Activated B cell treated with CpG ODN at 0.5 μM for 24 hours (primary cell): ENCODE measurements at regions not wholly inside any gene's neighbourhood (a gene's known extent, or its start where the extent isn't known, plus 50 kb on each side); places are given as distances from the start of the nearest gene placed in this dataset.

ENCODE experiments used
- ATAC-seq: fragments of 200-7000 bp; cut with Tn5 transposase; one replicate; pipeline ENCODE4 v1.10.0; 2021; ENCODE audit warnings: low read depth, mild to moderate bottlenecking, moderate library complexity
- CTCF ChIA-PET: fragments of 350-600 bp; sonication (Branson Sonifier 250); formaldehyde crosslinking; loops from one replicate; lab custom pipeline; 2021; ENCODE audit warnings: antibody characterized with exemption; lab: Charles Lee
- POLR2A ChIA-PET: fragments of 350-600 bp; sonication (Branson Sonifier 250); formaldehyde crosslinking; loops from one replicate; lab custom pipeline; 2021; ENCODE audit warnings: antibody characterized with exemption; lab: Charles Lee
- DNase-seq: peaks from one replicate; pipeline ENCODE4 v3.0.0; 2022
- H3K27ac Mint-ChIP-seq: one replicate; pipeline ENCODE4 v1.8.0; 2020; ENCODE audit warnings: mixed read lengths
- H3K27me3 Mint-ChIP-seq: one replicate; pipeline ENCODE4 v1.8.0; 2021; ENCODE audit warnings: mixed read lengths
- H3K36me3 Mint-ChIP-seq: one replicate; pipeline ENCODE4 v1.8.0; 2021; ENCODE audit warnings: low read depth, mixed read lengths
- H3K4me1 Mint-ChIP-seq: one replicate; pipeline ENCODE4 v1.8.0; 2021; ENCODE audit warnings: mixed read lengths
- H3K4me3 Mint-ChIP-seq: one replicate; pipeline ENCODE4 v1.8.0; 2020; ENCODE audit warnings: mild to moderate bottlenecking, mixed read lengths
- H3K9me3 Mint-ChIP-seq: one replicate; pipeline ENCODE4 v1.8.0; 2020; ENCODE audit warnings: mixed read lengths
- intact Hi-C: fragments of 100-400 bp; cut with micrococcal nuclease; formaldehyde crosslinking; loops from one replicate; pipeline ENCODE4 v1.15.1; 2024
- TF ChIP-seq, protein P1 (sequence below): fragments of 200-600 bp; IDR thresholded peaks from one replicate; pipeline ENCODE4 v1.8.0; 2022; ENCODE audit warnings: antibody characterized with exemption, mild to moderate bottlenecking

- Mint-ChIP-seq H3K9me3 (no peaks in the 10 kb centered on the region), H3K27me3 (no peaks in the 10 kb centered on the region), H3K27ac (peak overlapping the region; percentile 98), H3K36me3 (no peaks in the 10 kb centered on the region), H3K4me1 (peaks cover 91% of the 10 kb centered on the region), H3K4me3 (peak overlapping the region; percentile 65)
- TF ChIP-seq, protein P1, sequence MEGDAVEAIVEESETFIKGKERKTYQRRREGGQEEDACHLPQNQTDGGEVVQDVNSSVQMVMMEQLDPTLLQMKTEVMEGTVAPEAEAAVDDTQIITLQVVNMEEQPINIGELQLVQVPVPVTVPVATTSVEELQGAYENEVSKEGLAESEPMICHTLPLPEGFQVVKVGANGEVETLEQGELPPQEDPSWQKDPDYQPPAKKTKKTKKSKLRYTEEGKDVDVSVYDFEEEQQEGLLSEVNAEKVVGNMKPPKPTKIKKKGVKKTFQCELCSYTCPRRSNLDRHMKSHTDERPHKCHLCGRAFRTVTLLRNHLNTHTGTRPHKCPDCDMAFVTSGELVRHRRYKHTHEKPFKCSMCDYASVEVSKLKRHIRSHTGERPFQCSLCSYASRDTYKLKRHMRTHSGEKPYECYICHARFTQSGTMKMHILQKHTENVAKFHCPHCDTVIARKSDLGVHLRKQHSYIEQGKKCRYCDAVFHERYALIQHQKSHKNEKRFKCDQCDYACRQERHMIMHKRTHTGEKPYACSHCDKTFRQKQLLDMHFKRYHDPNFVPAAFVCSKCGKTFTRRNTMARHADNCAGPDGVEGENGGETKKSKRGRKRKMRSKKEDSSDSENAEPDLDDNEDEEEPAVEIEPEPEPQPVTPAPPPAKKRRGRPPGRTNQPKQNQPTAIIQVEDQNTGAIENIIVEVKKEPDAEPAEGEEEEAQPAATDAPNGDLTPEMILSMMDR: no peak
- ATAC-seq: no peak
- CTCF ChIA-PET: interaction anchor here (1.6 to 8.1 kb wide), 10 partner anchors 9 to 105 kb away, joined by 9 to 205 read pairs (median 22); partner anchors contain the start of genes RSPH3 and TAGAP
- POLR2A ChIA-PET: interaction anchor here (0.6 to 20.1 kb wide), 14 partner anchors 10 to 398 kb away, joined by 3 to 1007 read pairs (median 14); partner anchors contain the start of genes RSPH3 and TAGAP
- no peak for DNase-seq
- intact Hi-C loops: loop anchor here (1.0 to 5.0 kb wide), 5 partner anchors 7 to 458 kb away; partner anchors contain the start of gene EZR
These were observed 60.9 kb upstream of the TAGAP start for GRCh38 chr6:159105716-159106115.

DNA sequence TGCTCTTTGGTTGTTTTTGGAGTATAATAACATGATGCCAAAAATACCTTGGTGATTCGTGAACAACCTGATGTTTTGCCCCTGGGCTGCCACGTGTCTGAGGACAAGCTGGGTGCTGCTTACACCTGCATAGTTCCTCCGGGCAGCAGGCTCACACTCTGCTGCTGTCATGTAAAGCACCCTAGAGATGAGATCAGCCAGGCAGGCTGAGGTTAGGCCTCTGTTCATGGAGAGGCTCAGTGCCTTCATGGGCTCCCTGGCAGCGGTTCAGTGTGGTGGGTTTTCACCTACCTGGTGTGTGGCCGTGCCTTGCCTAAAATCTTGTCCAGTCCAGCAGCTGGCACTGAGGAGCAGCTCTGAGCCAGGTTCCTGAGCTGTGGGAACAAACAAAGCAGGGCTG lies 60.1 kb upstream of the TAGAP start:
- ATAC-seq: peak; percentile 57
- H3K4me1 Mint-ChIP-seq: peaks cover 91% of the 10 kb centered on the region
- intact Hi-C loops: loop anchor here (1.0 to 5.0 kb wide), 7 partner anchors 29 to 458 kb away; partner anchors contain the start of gene EZR
- H3K27ac Mint-ChIP-seq: peak overlapping the region; percentile 98
- H3K9me3 Mint-ChIP-seq: no peaks in the 10 kb centered on the region
- peak overlapping the region; percentile 67 for H3K4me3 Mint-ChIP-seq
- no peaks in the 10 kb centered on the region for H3K36me3 Mint-ChIP-seq
- DNase-seq: peak; percentile 55
- no peaks in the 10 kb centered on the region for H3K27me3 Mint-ChIP-seq
- ChIA-PET CTCF (interaction anchor here (1.1 to 8.1 kb wide), 20 partner anchors 10 to 312 kb away, joined by 3 to 205 read pairs (median 10); partner anchors contain the start of genes RSPH3 and TAGAP), POLR2A (interaction anchor here (0.5 to 20.1 kb wide), 18 partner anchors 10 to 638 kb away, joined by 3 to 1007 read pairs (median 12); partner anchors contain the start of genes RSPH3 and TAGAP)
- TF ChIP-seq, protein P1: no peak

DNA sequence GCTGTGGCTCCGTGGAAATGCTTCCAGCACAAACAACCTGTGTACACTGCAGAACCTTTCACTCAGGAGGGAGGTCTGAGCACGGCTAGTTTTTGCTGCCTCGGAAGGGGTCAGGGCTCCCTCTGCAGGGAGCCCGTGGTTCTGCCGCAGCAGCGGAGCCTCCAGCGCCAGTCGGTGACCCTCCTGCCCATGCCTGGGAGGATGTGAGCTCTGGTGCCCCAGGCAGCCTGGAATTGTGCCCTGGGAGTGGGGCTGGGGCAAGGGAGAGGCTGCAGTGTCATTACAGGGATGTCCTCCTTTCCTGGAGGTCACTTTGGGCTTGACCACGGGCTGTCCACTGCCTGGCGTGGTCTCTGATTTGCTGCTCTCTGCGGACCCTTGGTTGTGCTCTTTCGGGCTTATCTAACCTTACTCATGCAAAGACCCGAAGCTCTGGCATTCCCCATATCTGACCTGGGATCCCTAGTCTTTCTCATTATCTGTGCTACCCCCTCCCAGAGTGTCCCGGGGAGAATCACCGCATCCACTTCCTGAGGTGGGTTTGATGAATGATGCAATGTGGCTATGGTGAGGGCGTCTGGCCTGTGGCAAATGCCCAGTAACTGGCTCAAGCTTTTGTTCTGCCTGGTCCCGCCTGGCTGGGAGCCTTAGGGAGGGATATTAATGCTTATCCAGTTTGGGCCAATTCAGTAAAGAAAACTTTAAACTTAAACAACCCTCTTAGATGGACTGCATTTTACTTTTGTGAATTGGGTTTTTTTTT lies 59.6 kb upstream of the TAGAP start:
- intact Hi-C loops: loop anchor here (1.0 kb wide), 4 partner anchors 30 to 96 kb away; no protein-coding TSS in a partner anchor
- Mint-ChIP-seq H3K4me1 (peaks cover 91% of the 10 kb centered on the region), H3K9me3 (no peaks in the 10 kb centered on the region), H3K27ac (peak overlapping the region; percentile 98), H3K4me3 (peak overlapping the region; percentile 67), H3K36me3 (no peaks in the 10 kb centered on the region), H3K27me3 (no peaks in the 10 kb centered on the region)
- DNase-seq (peak; percentile 76), ATAC-seq (peak; percentile 50)
- ChIA-PET CTCF (interaction anchor here (1.0 to 8.1 kb wide), 26 partner anchors 8 to 311 kb away, joined by 3 to 205 read pairs (median 10); partner anchors contain the start of genes RSPH3 and TAGAP), POLR2A (interaction anchor here (0.6 to 20.1 kb wide), 19 partner anchors 10 to 637 kb away, joined by 3 to 1007 read pairs (median 11); partner anchors contain the start of genes RSPH3 and TAGAP)
- TF ChIP-seq, protein P1: no peak

- ChIA-PET CTCF (interaction anchor here (1.0 to 8.1 kb wide), 23 partner anchors 9 to 310 kb away, joined by 3 to 205 read pairs (median 10); partner anchors contain the start of genes RSPH3 and TAGAP), POLR2A (interaction anchor here (0.6 to 20.1 kb wide), 14 partner anchors 10 to 104 kb away, joined by 3 to 1007 read pairs (median 23); partner anchors contain the start of genes RSPH3 and TAGAP)
- ATAC-seq (no peak), DNase-seq (no peak)
- peaks cover 93% of the 10 kb centered on the region for H3K4me1 Mint-ChIP-seq
- H3K27ac Mint-ChIP-seq: peak overlapping the region; percentile 98
- TF ChIP-seq, protein P1: no peak
- no peaks in the 10 kb centered on the region for H3K9me3 Mint-ChIP-seq
- no peaks in the 10 kb centered on the region for H3K27me3 Mint-ChIP-seq
- H3K36me3 Mint-ChIP-seq: no peaks in the 10 kb centered on the region
- intact Hi-C loops: loop anchor here (1.0 kb wide), 4 partner anchors 31 to 95 kb away; no protein-coding TSS in a partner anchor
- H3K4me3 Mint-ChIP-seq: peak overlapping the region; percentile 67
These were observed 58.8 kb upstream of the TAGAP start for GRCh38 chr6:159103396-159104162.
